ENCODE measurements at regions not wholly inside any gene's neighbourhood (a gene's known extent, or its start where the extent isn't known, plus 50 kb on each side); places are given as distances from the start of the nearest gene placed in this dataset.

DNA sequence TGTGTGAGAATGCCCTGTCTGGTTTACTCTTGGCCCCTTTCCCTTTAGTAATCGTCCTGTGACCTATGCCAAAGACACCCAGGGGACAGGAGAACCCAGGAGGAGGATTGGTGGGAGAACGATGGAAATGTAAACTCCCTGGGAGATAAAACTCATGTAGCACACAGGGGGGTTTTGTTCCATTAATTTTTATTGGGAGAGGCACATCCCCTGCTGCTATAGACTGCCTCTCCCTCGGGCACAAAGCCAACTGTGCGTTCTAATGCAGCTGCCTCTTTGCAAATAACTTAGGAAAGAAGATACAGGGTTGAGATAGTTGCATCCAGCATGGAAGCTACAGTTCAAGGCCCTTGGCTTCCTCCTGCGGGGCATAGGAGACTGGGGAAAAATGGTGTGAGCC is 489.6 kb downstream of the SLC4A3 start:
- no peak for DNase-seq
- intact Hi-C loops (cut with micrococcal nuclease), result no loop called here
- no peak for ATAC-seq

DNA sequence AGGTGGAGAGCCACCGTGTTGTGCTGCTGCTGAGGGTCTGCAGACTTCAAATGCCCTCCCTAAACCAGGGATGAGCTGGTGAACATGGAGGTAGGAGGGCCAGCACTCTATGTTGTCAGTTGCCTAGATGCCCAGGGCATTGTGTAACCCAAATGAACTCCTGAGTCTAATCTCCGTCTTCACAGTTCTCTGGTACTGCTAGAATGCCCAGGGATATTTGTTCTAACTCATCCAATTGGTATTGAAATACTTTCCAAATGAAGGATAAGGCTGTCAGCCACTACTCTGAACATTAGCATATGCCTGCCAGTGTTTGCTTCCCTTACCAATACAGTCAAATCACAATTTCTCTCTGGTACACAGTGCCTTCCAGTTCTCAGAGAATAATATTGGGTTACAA is 492.6 kb downstream of the SLC4A3 start:
- no peak for DNase-seq
- peak; percentile 25 for ATAC-seq
- intact Hi-C loops (cut with micrococcal nuclease), result no loop called here

DNA sequence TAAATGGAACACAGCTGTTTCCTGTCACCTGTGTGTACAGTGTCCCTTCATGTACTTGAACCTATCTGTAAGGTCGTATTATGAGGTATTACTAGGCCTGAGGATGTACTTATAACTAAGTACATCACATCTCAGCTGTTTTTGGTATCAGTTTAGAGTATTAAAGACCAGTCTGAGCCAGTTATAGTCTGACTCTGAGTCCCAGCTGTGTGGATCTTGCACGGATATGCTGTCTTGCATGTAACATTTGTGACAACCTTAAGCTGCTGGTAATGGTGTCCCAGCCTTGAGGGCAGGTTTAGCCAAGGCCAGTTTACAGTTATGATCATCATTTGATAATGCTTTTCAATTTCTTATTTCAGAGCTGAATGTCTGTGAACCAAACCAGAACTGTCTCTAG is 496.3 kb downstream of the SLC4A3 start:
- intact Hi-C loops (cut with micrococcal nuclease), result no loop called here
- DNase-seq (no peak), ATAC-seq (no peak)

DNA sequence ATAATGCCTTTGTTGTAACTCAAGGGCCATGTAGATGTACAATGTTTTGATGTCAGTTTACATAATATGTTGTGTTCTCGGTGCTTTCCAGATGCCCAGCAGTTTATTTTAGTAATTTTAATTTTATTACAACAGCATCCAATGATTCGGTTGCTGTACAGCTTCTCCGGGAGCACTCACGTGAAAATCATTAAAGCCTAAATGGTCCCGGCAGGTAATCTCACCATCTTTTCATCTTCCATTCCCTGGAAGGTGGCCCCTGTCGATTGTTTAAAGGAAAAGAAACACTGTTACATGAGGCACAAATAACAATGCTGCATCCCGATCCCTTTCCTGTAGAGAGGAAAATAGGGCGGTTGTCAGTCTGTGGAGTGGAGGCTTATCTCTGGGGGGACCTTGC is 498.1 kb downstream of the SLC4A3 start:
- intact Hi-C loops (cut with micrococcal nuclease), result no loop called here
- no peak for ATAC-seq
- no peak for DNase-seq

DNA sequence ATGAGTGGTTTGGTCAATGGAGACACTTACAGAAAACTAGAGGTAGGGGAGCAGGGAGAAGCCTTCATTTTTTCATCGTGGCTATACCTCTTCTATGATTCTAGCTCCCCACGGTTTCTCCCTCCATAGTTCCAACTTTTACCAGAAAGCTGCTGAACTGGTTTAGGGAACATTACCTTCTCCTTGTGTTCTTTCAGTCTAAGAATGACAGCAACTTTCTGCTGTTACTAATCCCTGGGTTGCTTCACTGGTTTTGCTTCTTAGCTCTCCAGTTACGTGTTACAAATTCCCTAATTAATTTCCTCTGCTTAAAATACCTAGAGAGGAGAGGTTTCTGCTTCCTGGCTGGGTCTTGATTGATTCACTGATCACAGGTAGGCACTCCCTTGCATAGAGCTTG is 499.9 kb downstream of the SLC4A3 start:
- DNase-seq (no peak), ATAC-seq (no peak)
- intact Hi-C loops (cut with micrococcal nuclease), result no loop called here

DNA sequence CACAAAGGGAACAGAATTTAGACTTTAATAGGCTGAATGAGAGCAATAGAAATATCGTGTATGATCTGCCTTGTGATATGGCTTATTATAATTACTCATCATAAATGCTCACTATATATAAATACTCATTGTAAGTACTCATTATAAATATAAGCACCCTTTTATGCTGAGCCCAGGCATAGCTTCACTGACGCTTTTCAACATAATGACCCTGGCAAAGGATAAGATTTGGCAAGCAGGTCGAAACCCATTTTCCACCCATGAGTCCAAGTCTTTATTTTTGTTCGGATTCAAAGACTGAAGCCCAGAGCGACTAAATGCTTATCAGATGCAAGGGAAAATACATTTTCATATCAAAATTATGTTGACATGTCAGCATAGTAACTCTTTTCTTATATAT is 500.4 kb downstream of the SLC4A3 start:
- no peak for DNase-seq
- intact Hi-C loops (cut with micrococcal nuclease), result no loop called here
- peak; percentile 48 for ATAC-seq

DNA sequence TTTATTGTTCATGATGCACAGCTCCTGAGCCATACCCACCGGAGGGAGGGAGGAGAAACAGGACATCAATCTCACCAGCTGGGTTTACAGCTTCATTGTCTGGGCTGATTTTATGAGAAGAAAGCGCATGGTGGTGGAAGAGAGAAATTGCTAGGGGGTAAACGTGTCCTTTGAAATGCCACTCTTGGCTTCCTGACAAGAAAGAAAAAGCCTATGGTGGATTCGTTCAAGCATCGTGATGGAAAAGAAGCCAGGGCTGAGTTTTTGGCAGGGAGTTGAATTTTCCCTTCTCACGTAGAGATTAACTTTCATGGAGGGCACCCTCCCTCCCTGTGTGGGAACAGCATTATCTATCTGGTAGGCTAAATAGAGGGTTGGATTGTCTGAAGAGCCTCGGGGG is 502.0 kb downstream of the SLC4A3 start:
- ATAC-seq (peak; percentile 71), DNase-seq (no peak)
- intact Hi-C loops (cut with micrococcal nuclease), result no loop called here

DNA sequence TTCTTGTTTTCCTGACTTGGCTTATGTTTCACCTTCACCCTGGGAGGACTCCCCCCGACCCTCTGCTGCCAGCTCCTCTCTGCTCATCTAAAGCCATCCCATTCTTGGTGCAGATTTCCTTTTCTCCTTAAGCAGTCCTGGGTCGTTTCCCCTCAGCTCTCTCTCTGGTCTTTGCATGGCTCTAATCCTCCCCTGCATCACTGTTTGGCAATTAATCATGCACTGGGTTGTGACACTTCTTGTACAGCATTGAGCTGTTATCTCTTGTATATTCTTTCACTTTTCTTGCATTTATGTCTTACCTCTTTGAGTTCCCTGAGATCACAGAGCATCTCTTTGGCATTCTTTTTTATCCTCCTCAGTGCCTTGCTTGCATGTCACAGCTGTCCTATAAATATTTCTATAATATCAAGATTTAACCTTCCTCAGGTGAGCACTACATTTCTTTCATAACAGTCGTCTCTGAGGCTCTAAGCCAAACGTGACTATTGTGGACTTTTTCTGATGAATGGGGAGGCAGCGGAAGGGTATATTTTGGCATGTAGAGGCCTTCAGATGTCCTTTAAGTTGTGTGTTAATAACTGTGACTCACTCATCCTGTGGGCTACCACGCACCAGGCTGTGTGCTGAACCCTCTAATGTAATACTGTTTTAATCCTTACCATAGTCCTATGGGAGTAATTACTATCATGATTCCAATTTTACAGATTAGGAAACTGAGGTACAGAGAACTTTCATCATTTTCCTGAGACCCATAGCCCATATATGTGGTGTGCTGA is 507.5 kb downstream of the SLC4A3 start:
- ATAC-seq, result no peak
- no peak for DNase-seq
- intact Hi-C loops (cut with micrococcal nuclease), result no loop called here

DNA sequence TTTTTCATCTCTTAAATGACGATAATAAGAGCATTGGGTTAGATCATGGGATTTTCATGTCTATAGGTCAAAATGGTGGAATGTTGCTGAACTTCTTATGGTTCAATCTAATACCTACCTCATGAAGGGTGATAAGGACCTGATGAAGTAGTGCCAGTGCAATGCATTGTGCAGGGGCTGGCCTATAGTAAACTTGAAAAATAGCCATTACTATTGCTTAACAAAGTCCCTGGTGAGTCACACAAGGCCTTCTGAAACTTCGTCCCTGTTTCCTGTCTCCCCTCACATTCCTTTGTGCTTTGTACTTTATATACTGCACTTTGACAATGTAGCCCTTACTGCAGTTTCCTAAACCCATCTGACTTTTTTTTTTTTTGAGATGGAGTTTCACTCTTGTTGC is 515.9 kb downstream of the SLC4A3 start:
- intact Hi-C loops (cut with micrococcal nuclease), result no loop called here
- DNase-seq (no peak), ATAC-seq (no peak)

DNA sequence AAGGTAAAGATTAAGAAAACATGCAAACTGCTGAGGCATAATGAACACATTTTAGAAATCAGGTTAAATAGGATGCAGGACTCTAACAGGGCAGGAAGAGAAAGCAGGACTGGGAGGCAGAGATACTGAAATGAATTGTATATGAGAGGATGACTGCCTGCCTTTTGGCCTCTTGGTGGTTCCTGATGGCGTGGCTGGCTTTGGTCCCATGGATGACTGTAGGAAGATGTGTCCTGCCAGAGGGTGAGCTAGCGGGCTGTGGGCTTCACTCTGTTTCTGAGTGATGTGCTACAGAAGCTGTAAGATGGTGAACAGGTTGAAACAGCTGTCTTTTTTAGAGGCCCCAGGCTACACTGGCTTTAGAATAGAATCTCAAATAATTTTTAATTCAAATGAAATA is 517.0 kb downstream of the SLC4A3 start:
- ATAC-seq (no peak), DNase-seq (no peak)
- intact Hi-C loops (cut with micrococcal nuclease), result no loop called here

DNA sequence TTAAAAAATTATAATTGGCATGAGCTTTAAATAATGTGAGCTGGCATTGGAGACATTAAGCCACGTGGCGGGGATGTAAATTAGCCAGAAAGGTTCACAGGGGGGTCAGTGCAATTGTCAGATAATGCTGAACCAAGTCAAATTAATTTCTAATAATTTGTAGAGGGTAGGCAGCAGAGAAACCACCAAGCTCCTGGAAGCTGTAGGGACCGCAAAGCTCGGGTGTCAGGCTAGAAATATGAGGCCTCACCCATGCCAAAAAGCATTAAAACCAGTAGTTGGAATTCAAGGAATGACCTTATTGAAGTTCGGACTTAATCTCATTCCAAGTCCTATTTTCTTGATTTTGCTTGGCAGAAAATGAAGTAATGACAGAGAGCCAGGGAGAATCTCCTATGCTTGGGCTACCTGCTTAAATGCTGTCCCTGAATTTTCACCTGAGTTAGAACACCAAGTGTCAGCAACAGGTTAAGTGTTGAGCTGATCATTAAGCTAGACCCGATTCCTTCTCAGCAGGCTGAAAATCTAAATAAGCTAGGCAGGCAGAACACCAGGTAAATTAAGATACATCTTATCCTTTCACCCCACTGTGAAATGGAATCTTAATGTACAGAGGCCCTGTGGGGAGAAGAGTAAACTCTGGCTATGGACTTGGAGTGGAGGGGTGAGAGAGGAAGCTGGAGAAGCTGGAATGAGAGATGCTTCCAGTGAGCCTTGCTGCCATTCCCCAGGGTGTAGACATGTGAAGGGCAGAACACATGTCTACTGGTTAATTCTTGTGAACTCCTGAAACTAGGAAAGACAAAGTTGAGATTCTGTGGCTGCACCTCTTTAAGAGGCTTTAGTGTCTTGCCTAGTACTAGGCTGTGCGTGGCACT is 520.0 kb downstream of the SLC4A3 start:
- DNase-seq, result no peak
- intact Hi-C loops (cut with micrococcal nuclease), result no loop called here
- ATAC-seq, result no peak

DNA sequence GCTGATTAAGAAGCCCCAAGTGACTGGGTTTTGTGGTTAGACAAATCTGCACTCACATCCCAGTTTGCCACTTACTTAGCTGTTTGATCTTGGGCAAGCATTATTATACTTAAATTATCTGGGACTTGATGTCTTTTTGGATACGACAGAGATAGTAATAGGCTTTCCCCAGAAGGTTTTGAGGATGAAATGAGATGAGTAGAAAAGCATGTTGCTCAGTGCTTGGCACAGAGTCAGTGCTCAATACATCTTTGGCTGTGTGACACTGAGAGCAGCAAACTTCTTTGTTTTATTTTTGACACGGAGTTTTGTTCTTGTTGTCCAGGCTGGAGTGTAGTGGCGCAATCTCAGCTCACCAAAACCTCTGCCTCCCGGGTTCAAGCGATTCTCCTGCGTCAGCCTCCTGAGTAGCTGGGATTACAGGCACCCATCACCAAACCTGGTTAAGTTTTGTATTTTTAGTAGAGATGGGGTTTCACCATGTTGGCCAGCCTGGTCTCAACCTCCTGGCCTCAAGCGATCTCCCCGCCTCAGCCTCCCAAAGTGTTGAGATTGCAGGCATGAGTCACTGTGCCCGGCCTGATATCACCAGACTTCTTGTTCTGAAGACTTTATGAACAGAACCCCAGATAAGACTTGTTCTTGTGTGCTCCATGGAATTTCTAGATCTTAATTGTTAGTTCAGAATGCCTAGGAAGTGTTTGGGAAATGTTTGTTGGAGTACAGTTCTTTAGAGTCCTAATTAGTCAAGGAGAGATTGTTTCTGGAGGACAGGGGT is 521.2 kb downstream of the SLC4A3 start:
- DNase-seq (no peak), ATAC-seq (no peak)
- intact Hi-C loops (cut with micrococcal nuclease), result no loop called here

DNA sequence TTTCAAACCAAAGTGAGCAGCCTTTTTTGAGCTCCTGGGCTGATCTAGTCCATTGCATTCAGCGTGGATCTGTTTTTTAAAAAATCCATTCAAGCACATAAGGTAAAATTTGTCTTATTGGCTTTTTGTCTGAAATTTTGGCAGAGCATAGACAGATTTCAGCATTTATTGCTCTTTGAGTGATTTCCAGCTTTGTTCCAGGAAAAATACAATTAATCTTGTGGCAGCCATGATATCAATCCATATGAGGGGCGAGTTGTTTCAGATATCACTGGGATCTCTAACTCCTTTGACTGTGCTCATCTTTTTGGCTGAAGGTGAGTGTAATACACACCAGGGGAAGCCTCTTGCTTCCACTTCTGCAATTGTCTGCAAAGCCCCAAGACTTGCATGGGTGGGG is 523.9 kb downstream of the SLC4A3 start:
- intact Hi-C loops (cut with micrococcal nuclease), result no loop called here

DNA sequence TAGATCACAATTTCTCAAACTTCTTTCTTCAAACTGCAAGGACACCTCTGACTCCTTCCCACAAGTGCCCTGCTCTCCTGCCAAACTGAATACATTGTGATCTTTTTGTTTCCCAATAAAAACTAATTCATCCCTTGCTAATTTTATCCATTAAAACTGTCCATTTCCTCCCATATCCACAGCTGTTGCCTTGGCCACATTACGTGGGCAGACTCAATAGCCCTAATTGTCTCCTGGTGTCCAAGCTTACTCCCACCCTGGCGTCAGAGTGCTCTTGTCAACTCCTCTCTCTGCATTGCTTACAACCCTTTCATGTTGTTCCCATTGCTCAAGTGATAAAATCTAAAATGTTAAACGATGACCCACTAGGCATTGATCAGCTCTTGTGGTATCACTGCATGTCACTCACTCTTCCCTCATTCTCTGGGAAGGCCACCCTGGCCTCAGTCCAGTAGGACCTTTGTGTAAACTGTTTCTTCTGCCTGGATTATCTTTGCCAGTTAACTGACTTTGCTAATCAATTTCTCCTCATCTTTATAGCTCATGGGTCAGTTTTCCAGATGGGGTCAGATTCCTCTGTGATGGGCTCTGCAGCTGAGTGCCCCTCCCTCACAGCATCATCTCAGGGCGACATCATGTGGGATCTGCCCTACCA is 525.0 kb downstream of the SLC4A3 start:
- no peak for DNase-seq
- intact Hi-C loops (cut with micrococcal nuclease), result no loop called here
- ATAC-seq, result no peak

More for the DNA sequence above, 523.9 kb downstream of the SLC4A3 start:
- ATAC-seq (no peak), DNase-seq (no peak)

DNA sequence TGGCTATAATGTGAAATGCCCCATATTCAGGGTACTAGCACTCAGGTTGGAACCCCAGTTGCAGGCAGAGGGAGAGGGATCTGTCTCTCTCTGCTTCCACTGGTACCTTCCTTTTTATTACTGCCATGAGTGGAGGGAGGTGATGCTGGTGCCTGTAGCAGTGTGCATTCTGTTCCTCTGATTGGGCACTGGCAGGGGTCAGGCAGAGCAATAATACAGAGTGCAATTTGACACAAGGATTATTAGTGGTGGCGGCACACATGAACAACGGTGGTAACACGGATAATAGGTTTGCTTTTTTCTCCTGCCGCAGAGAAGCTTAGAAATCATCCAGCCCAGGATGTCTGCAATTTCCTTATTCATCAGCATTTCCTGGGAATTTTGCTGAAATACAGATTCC is 525.7 kb downstream of the SLC4A3 start:
- ATAC-seq, result no peak
- no peak for DNase-seq
- intact Hi-C loops (cut with micrococcal nuclease), result no loop called here

DNA sequence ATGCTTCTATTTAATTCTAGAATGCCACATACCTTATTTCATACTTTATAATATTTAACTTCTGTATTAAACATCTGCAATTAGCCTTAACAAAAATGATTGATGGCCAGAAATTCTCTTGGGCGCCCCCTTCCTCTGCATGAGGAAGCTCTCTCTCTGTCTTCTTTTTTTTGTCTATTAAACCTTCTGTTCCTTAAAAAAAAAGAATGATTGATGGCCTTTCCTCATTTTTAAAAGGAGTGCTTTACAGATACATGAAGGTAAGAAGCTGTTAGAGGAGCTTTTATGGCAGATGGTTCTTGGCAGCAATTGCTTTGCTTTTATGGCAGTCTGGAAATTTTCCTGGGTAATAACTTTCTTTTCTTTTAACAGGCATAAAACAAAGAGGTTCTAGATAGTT is 526.9 kb downstream of the SLC4A3 start:
- no peak for ATAC-seq
- DNase-seq, result no peak
- intact Hi-C loops (cut with micrococcal nuclease), result no loop called here

DNA sequence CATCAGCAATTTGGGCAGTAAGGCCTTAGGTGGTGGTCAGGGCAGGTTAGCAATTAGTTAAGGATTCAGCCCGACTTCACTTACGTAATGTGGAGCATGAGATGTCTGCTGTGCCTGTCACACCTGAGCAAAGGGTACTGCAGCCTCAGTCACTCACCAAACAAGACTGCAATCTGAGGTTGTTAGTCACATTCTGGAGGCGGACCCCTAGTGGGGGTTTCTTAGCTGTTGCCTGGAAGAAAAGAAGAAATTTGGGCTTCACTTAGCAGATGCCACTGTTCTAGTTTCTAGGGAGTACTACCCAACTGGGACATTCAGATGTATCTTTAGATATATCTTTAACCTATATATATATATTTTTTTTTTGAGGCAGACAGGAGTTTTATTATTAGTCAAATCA is 529.9 kb downstream of the SLC4A3 start:
- intact Hi-C loops (cut with micrococcal nuclease), result no loop called here
- no peak for DNase-seq
- no peak for ATAC-seq

DNA sequence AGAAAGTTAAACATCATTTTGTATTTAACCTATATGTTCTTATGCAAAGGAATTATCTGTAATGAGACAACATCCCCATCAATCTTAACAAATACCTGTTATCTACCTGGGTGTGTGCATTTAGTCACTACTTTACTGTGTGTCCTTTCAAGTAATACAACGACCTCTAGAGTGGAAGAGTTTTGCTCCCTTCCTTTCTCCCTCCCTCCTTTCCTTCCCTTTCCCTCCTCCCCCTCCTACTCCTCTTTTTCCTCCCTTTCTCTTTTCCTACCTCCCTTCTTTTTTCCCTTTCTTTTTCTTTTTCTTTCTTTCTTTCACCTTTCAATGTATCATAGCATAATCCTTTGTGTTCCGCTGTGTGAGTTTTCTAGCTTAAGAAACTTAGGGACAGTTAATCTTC is 532.3 kb downstream of the SLC4A3 start:
- no peak for ATAC-seq
- intact Hi-C loops (cut with micrococcal nuclease), result no loop called here
- no peak for DNase-seq

DNA sequence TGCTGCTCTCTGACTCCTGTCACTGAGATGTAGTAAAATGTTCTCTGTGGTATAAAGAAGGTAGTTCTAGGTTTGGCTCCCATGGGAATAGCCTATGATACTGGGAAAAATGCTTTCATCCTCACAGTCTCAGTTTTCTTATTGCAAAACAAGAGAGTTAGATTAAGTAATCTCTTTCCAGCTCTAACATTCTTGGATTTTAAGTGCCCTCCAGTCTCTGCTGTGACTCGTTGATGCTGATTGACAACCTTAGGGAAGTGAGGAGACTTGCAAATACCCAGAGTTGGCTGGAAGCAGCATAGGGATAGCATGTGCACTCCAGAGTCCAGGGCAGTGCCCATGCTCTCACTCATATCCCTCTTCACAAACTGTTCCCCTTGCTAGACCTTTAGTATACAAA is 534.9 kb downstream of the SLC4A3 start:
- intact Hi-C loops (cut with micrococcal nuclease), result no loop called here
- ATAC-seq, result no peak
- DNase-seq, result no peak

DNA sequence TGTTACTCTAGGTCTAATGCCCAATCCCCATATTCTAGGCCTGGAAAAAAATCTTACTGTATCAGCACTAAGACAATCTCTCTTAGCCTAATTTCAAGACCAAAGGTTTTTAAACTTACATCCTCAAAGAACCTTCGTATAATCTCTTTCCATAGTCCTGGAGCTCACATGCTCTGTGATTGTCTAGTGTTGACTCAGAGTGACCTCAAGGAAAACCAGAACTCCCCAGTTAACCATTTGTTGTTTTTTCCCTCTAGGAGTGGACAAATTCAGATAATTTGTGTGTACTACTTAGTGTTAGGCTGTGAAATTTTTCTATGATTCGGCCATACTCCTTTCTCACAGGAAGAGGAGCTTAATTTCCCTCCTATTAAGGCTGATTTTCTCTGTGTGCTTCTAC is 536.1 kb downstream of the SLC4A3 start:
- DNase-seq (no peak), ATAC-seq (no peak)
- intact Hi-C loops (cut with micrococcal nuclease), result no loop called here

All from left ventricle myocardium superior (tissue), 1 donor.